ENCODE measurements at regions not wholly inside any gene's neighbourhood (a gene's known extent, or its start where the extent isn't known, plus 50 kb on each side); places are given as distances from the start of the nearest gene placed in this dataset.

DNA sequence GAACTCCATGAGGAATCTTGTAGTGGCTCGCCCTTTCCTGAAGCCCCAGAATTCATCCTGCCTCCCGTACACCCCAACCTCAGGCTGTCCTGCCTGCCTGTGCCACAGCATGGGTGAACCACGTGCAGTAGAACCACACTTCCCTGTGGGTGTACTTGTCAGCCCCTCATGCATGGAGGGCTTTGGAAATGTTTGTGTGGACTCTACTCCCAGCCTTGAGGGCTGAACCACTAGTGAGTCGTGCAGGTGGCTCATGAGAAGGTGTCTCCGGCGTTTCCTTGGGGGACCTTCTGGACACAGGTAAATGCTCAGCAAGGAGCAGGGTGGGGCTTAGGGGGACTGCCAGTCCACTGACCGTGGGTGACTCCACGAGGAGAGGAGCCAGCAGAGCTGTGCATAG is 58.7 kb upstream of the ADORA2B start:
- no peaks in the 10 kb centered on the region for H4K20me1 ChIP-seq (ENCODE audit: control insufficient read depth, insufficient read depth)
- in situ Hi-C loops (cut with MboI) (no loop called here), intact Hi-C loops (cut with micrococcal nuclease; ENCODE audit: unreplicated experiment) (no loop called here)
- H3K4me1 ChIP-seq (ENCODE audit: control insufficient read depth, insufficient read depth, low read length) = no peaks in the 10 kb centered on the region
- H3K27me3 ChIP-seq (replicated peaks in 1 of 2; ENCODE audit: control insufficient read depth in 2 of 2, insufficient read depth in 2 of 2, low read length in 1 of 2) = no peaks in the 10 kb centered on the region
- no peak overlapping the region for H3K27ac ChIP-seq (ENCODE audit: control insufficient read depth, insufficient read depth)
- ChIA-PET CTCF (no interaction called here), SMC1A (ENCODE audit: uncharacterized antibody, unreplicated experiment) (no interaction called here), RAD21 (ENCODE audit: unreplicated experiment) (no interaction called here), POLR2A (no interaction called here)
- no peak overlapping the region for H3K9ac ChIP-seq (ENCODE audit: control insufficient read depth, insufficient read depth, low read length)
- no peaks in the 10 kb centered on the region for H3K36me3 ChIP-seq (ENCODE audit: control insufficient read depth in 2 of 2, insufficient read depth in 2 of 2, low read length in 1 of 2)
- H3K9me3 ChIP-seq (replicated peaks; ENCODE audit: control insufficient read depth, insufficient read depth, low read length) = no peaks in the 10 kb centered on the region; the same call in 2 of the 3 replicates
- H3K4me2 ChIP-seq (ENCODE audit: control insufficient read depth, insufficient read depth) = no peak overlapping the region
- WGBS (ENCODE audit: insufficient coverage, insufficient replicate concordance, low lambda C conversion rate, missing lambda C conversion rate) = 47% methylated on average over 8 of the region's 8 CpGs
- BruUV-seq (replicated peaks) = no TSS peak
- no peak for FAIRE-seq
- TF ChIP-seq NR2C1 (IDR thresholded peaks at IDR 0.05) (no peak), MEF2B (IDR thresholded peaks at IDR 0.05; ENCODE audit: partially characterized antibody, poor library complexity, severe bottlenecking) (no peak), KAT2A (conservative IDR thresholded peaks at IDR 0.05; ENCODE audit: control insufficient read depth, low read depth, low read length) (no peak), MLLT1 (IDR thresholded peaks at IDR 0.05) (no peak), MEF2A (IDR thresholded peaks at IDR 0.05; ENCODE audit: insufficient read depth, low read depth, low read length) (no peak), HDAC6 (IDR thresholded peaks at IDR 0.05; ENCODE audit: unreplicated experiment) (no peak), EGR1 (IDR thresholded peaks at IDR 0.05; ENCODE audit: borderline replicate concordance in 1 of 2, low read depth in 2 of 2, low read length in 2 of 2) (no peak), SMC3 (IDR thresholded peaks at IDR 0.05; ENCODE audit: borderline replicate concordance, low read length) (no peak), CHD4 (IDR thresholded peaks at IDR 0.05) (no peak), FOS (IDR thresholded peaks at IDR 0.05; ENCODE audit: borderline replicate concordance, extremely low read depth, insufficient read length) (no peak), PAX8 (IDR thresholded peaks at IDR 0.05) (no peak), MXI1 (IDR thresholded peaks at IDR 0.05; ENCODE audit: low read depth, low read length) (no peak), JUND (IDR thresholded peaks at IDR 0.05; ENCODE audit: low read depth, low read length) (no peak), NFIC (IDR thresholded peaks at IDR 0.05; ENCODE audit: low read depth, low read length) (no peak), YBX1 (IDR thresholded peaks at IDR 0.05) (no peak), CBFB (IDR thresholded peaks at IDR 0.05; ENCODE audit: low read depth) (no peak)
- TF ChIP-seq, protein P1, sequence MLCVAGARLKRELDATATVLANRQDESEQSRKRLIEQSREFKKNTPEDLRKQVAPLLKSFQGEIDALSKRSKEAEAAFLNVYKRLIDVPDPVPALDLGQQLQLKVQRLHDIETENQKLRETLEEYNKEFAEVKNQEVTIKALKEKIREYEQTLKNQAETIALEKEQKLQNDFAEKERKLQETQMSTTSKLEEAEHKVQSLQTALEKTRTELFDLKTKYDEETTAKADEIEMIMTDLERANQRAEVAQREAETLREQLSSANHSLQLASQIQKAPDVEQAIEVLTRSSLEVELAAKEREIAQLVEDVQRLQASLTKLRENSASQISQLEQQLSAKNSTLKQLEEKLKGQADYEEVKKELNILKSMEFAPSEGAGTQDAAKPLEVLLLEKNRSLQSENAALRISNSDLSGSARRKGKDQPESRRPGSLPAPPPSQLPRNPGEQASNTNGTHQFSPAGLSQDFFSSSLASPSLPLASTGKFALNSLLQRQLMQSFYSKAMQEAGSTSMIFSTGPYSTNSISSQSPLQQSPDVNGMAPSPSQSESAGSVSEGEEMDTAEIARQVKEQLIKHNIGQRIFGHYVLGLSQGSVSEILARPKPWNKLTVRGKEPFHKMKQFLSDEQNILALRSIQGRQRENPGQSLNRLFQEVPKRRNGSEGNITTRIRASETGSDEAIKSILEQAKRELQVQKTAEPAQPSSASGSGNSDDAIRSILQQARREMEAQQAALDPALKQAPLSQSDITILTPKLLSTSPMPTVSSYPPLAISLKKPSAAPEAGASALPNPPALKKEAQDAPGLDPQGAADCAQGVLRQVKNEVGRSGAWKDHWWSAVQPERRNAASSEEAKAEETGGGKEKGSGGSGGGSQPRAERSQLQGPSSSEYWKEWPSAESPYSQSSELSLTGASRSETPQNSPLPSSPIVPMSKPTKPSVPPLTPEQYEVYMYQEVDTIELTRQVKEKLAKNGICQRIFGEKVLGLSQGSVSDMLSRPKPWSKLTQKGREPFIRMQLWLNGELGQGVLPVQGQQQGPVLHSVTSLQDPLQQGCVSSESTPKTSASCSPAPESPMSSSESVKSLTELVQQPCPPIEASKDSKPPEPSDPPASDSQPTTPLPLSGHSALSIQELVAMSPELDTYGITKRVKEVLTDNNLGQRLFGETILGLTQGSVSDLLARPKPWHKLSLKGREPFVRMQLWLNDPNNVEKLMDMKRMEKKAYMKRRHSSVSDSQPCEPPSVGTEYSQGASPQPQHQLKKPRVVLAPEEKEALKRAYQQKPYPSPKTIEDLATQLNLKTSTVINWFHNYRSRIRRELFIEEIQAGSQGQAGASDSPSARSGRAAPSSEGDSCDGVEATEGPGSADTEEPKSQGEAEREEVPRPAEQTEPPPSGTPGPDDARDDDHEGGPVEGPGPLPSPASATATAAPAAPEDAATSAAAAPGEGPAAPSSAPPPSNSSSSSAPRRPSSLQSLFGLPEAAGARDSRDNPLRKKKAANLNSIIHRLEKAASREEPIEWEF (IDR thresholded peaks at IDR 0.05; ENCODE audit: insufficient replicate concordance, low read depth, low read length) = no peak
- TF ChIP-seq, protein P2, sequence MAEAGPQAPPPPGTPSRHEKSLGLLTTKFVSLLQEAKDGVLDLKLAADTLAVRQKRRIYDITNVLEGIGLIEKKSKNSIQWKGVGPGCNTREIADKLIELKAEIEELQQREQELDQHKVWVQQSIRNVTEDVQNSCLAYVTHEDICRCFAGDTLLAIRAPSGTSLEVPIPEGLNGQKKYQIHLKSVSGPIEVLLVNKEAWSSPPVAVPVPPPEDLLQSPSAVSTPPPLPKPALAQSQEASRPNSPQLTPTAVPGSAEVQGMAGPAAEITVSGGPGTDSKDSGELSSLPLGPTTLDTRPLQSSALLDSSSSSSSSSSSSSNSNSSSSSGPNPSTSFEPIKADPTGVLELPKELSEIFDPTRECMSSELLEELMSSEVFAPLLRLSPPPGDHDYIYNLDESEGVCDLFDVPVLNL (IDR thresholded peaks at IDR 0.05; ENCODE audit: low read depth, low read length) = no peak
- H2AFZ ChIP-seq (ENCODE audit: control insufficient read depth, low read depth, low read length) = no peak overlapping the region
- ATAC-seq = no peak
- DNase-seq (ENCODE audit: low read depth, low spot score) = no peak
- H3K4me3 ChIP-seq = no peak overlapping the region
- H3K79me2 ChIP-seq (ENCODE audit: control insufficient read depth, insufficient read depth, low read length) = no peaks in the 10 kb centered on the region

Data from GM12878 (cell line).